ENCODE measurements at regions not wholly inside any gene's neighbourhood (a gene's known extent, or its start where the extent isn't known, plus 50 kb on each side); places are given as distances from the start of the nearest gene placed in this dataset.

DNA sequence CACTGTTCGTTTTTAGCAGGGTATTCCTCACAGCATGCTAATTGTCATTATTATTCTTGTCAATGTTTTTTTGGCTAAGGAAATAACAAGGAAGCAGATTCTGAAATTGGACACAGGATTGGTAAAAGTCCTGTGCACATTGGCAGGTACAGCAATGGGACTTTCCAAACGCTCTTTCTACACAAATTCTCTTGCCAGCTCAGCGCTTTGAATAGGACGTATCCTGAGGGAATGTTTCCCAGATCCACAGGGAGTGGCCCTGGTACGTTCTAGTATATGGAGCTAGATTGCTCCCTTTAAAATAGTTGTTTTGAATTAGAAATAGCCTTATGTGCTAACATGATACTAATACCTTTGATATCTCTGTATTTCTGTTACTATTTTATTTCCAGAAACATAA, 82.8 kb upstream of the GRB10 start:
- WGBS (ENCODE audit: low lambda C conversion rate, missing lambda C conversion rate), result 89% methylated on average over 5 of the region's 5 CpGs
- H3K4me2 ChIP-seq, result no peak overlapping the region
- peaks cover 8% of the 10 kb centered on the region for H3K4me1 ChIP-seq (ENCODE audit: insufficient read depth)
- TF ChIP-seq EZH2 (IDR thresholded peaks at IDR 0.05; ENCODE audit: borderline replicate concordance) (no peak), EZH2phosphoT487 (IDR thresholded peaks at IDR 0.05; ENCODE audit: low read depth, severe bottlenecking, unreplicated experiment) (no peak)
- TF ChIP-seq, protein P1, sequence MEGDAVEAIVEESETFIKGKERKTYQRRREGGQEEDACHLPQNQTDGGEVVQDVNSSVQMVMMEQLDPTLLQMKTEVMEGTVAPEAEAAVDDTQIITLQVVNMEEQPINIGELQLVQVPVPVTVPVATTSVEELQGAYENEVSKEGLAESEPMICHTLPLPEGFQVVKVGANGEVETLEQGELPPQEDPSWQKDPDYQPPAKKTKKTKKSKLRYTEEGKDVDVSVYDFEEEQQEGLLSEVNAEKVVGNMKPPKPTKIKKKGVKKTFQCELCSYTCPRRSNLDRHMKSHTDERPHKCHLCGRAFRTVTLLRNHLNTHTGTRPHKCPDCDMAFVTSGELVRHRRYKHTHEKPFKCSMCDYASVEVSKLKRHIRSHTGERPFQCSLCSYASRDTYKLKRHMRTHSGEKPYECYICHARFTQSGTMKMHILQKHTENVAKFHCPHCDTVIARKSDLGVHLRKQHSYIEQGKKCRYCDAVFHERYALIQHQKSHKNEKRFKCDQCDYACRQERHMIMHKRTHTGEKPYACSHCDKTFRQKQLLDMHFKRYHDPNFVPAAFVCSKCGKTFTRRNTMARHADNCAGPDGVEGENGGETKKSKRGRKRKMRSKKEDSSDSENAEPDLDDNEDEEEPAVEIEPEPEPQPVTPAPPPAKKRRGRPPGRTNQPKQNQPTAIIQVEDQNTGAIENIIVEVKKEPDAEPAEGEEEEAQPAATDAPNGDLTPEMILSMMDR (IDR thresholded peaks at IDR 0.05; ENCODE audit: poor library complexity), result no peak
- H3K27ac ChIP-seq, result no peak overlapping the region
- no peaks in the 10 kb centered on the region for H3K79me2 ChIP-seq
- H2AFZ ChIP-seq, result no peak overlapping the region
- no peaks in the 10 kb centered on the region for H4K20me1 ChIP-seq (ENCODE audit: insufficient read depth, poor library complexity, severe bottlenecking)
- H3K36me3 ChIP-seq (replicated peaks; ENCODE audit: insufficient read depth, low read depth), result no peaks in the 10 kb centered on the region
- no peaks in the 10 kb centered on the region for H3K9me3 ChIP-seq (ENCODE audit: low read depth)
- H3K4me3 ChIP-seq, result no peak overlapping the region
- H3K27me3 ChIP-seq, result no peaks in the 10 kb centered on the region
- no peaks in the 10 kb centered on the region for H3K9me2 ChIP-seq (replicated peaks; ENCODE audit: insufficient read depth)
- DNase-seq (ENCODE audit: low spot score), result no peak

DNA sequence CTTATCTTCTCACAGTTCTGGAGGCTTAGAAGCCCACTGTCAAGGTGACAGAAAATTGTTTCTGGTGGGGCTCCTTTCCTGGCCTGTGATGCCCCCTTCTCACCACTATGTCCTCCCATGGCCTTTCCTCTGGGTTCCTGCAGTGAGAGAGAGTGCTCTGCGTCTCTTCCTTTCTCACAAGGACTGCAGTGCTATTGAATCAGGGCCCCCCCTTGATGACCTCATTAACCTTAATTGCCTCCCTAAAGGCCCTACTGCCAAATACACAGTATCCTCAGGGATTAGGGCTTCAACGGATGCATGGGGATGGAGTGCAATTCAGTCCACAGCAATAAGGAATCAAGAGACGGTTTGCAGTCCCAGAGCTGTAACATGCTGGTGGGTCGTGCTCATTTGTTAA, 82.0 kb upstream of the GRB10 start:
- DNase-seq (ENCODE audit: low spot score), result no peak

DNA sequence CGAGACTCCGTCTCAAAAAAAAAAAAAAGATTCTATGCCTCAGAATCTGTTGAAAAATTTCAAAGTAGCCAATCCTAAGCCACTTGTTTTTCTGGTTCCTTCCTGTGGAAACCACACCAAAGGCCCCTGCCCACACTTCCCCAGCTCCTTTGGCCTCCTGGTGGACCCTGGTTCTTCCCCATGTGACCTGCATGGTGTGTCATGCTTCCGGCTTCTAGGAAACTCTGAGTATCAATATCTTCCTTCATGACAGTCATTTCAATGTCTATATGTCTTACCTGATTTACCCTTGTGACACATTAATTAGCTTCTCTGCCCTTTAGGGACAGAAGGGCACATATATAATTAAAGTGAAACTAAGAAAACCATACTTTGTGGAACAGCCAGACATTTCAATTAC, 80.4 kb upstream of the GRB10 start:
- H3K4me1 ChIP-seq (ENCODE audit: insufficient read depth), result no peaks in the 10 kb centered on the region
- H4K20me1 ChIP-seq (ENCODE audit: insufficient read depth, poor library complexity, severe bottlenecking), result no peaks in the 10 kb centered on the region
- WGBS (ENCODE audit: low lambda C conversion rate, missing lambda C conversion rate), result 98% methylated on average over 2 of the region's 3 CpGs
- no peak for DNase-seq (ENCODE audit: low spot score)
- H3K4me2 ChIP-seq, result no peak overlapping the region
- no peaks in the 10 kb centered on the region for H3K9me2 ChIP-seq (replicated peaks; ENCODE audit: insufficient read depth)
- no peaks in the 10 kb centered on the region for H3K79me2 ChIP-seq
- no peaks in the 10 kb centered on the region for H3K9me3 ChIP-seq (ENCODE audit: low read depth)
- no peak overlapping the region for H3K4me3 ChIP-seq
- no peak overlapping the region for H2AFZ ChIP-seq
- no peaks in the 10 kb centered on the region for H3K36me3 ChIP-seq (replicated peaks; ENCODE audit: insufficient read depth, low read depth)
- TF ChIP-seq, protein P1 (IDR thresholded peaks at IDR 0.05; ENCODE audit: poor library complexity), result no peak
- TF ChIP-seq EZH2phosphoT487 (IDR thresholded peaks at IDR 0.05; ENCODE audit: low read depth, severe bottlenecking, unreplicated experiment) (no peak), EZH2 (IDR thresholded peaks at IDR 0.05; ENCODE audit: borderline replicate concordance) (no peak)
- no peak overlapping the region for H3K27ac ChIP-seq
- no peaks in the 10 kb centered on the region for H3K27me3 ChIP-seq

More for the DNA sequence above, 82.0 kb upstream of the GRB10 start:
- H3K9me3 ChIP-seq (ENCODE audit: low read depth), result no peaks in the 10 kb centered on the region
- WGBS (ENCODE audit: low lambda C conversion rate, missing lambda C conversion rate), result 64% methylated on average over 4 of the region's 4 CpGs
- no peak for TF ChIP-seq EZH2 (IDR thresholded peaks at IDR 0.05; ENCODE audit: borderline replicate concordance)
- TF ChIP-seq EZH2phosphoT487 (IDR thresholded peaks at IDR 0.05; ENCODE audit: low read depth, severe bottlenecking, unreplicated experiment), result no peak
- TF ChIP-seq, protein P1 (IDR thresholded peaks at IDR 0.05; ENCODE audit: poor library complexity), result no peak
- H3K4me3 ChIP-seq, result no peak overlapping the region
- no peaks in the 10 kb centered on the region for H3K79me2 ChIP-seq
- H3K9me2 ChIP-seq (replicated peaks; ENCODE audit: insufficient read depth), result no peaks in the 10 kb centered on the region
- no peak overlapping the region for H2AFZ ChIP-seq
- H3K4me1 ChIP-seq (ENCODE audit: insufficient read depth), result peaks cover 7% of the 10 kb centered on the region
- no peak overlapping the region for H3K27ac ChIP-seq
- no peaks in the 10 kb centered on the region for H3K27me3 ChIP-seq
- no peak overlapping the region for H3K4me2 ChIP-seq
- H3K36me3 ChIP-seq (replicated peaks; ENCODE audit: insufficient read depth, low read depth), result no peaks in the 10 kb centered on the region
- H4K20me1 ChIP-seq (ENCODE audit: insufficient read depth, poor library complexity, severe bottlenecking), result no peaks in the 10 kb centered on the region

DNA sequence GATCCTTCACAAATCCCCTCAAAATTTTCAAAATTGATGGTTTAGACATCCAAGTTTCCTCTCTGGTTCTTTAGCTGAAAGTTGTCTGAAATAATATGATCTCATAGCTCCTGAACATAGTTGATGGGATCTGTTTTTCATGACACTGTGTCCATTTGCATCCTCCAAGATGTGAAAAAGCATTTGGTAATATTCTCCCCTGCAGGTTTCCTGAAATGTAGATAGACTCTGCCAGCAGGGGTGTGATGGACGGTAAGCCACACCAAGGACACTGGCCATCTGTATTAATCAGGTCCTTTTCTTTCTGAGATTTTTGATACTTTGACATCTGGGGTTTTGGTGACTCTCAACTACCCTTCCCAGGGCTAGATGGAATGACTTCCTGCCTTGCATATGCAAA, 79.6 kb upstream of the GRB10 start:
- H3K27me3 ChIP-seq, result no peaks in the 10 kb centered on the region
- no peaks in the 10 kb centered on the region for H3K79me2 ChIP-seq
- no peaks in the 10 kb centered on the region for H4K20me1 ChIP-seq (ENCODE audit: insufficient read depth, poor library complexity, severe bottlenecking)
- H3K27ac ChIP-seq, result no peak overlapping the region
- H3K4me2 ChIP-seq, result no peak overlapping the region
- H3K9me2 ChIP-seq (replicated peaks; ENCODE audit: insufficient read depth), result no peaks in the 10 kb centered on the region
- no peak overlapping the region for H3K4me3 ChIP-seq
- H3K9me3 ChIP-seq (ENCODE audit: low read depth), result no peaks in the 10 kb centered on the region
- 89% methylated on average over 1 of the region's 1 CpG for WGBS (ENCODE audit: low lambda C conversion rate, missing lambda C conversion rate)
- no peaks in the 10 kb centered on the region for H3K36me3 ChIP-seq (replicated peaks; ENCODE audit: insufficient read depth, low read depth)
- H3K4me1 ChIP-seq (ENCODE audit: insufficient read depth), result no peaks in the 10 kb centered on the region
- H2AFZ ChIP-seq, result no peak overlapping the region
- DNase-seq (ENCODE audit: low spot score), result no peak
- TF ChIP-seq EZH2 (IDR thresholded peaks at IDR 0.05; ENCODE audit: borderline replicate concordance) (no peak), EZH2phosphoT487 (IDR thresholded peaks at IDR 0.05; ENCODE audit: low read depth, severe bottlenecking, unreplicated experiment) (no peak)
- TF ChIP-seq, protein P1 (IDR thresholded peaks at IDR 0.05; ENCODE audit: poor library complexity), result no peak
